SK-N-SH (cell line): ENCODE measurements at regions not wholly inside any gene's neighbourhood (a gene's known extent, or its start where the extent isn't known, plus 50 kb on each side); places are given as distances from the start of the nearest gene placed in this dataset.

Experiments used
- EP300 ChIP-seq, 2 experiments: IDR thresholded peaks; 2 replicates each; pipeline versions ENCODE4 v1.4.0 to v1.6.1; 2012; ENCODE audit warnings: borderline replicate concordance in 1 of 2, low read depth in 1 of 2, low read length in 1 of 2
- RFX5 ChIP-seq: IDR thresholded peaks from 2 replicates; pipeline ENCODE4 v1.6.1; 2012; ENCODE audit warnings: mild to moderate bottlenecking, improper control_type of control experiment, low read length
- YY1 ChIP-seq: IDR thresholded peaks from 2 replicates; pipeline ENCODE4 v1.4.0; 2012; ENCODE audit warnings: low read depth, mild to moderate bottlenecking
- TF ChIP-seq, protein P1 (sequence below): fragments of 200-600 bp; sonication (generic); IDR thresholded peaks from 2 replicates; pipeline ENCODE4 v1.6.1; 2017; ENCODE audit warnings: antibody characterized with exemption, mild to moderate bottlenecking, moderate library complexity
- TF ChIP-seq, protein P2 (sequence below): fragments of 150-350 bp; IDR thresholded peaks from 2 replicates; pipeline ENCODE4 v1.6.1; 2016; ENCODE audit warnings: mild to moderate bottlenecking, low read depth, low read length
- TF ChIP-seq, protein P3 (sequence below): IDR thresholded peaks from 2 replicates; pipeline ENCODE4 v1.6.1; 2012; ENCODE audit warnings: mild to moderate bottlenecking, low read depth, low read length, moderate library complexity
- TF ChIP-seq, protein P4 (sequence below): IDR thresholded peaks from 2 replicates; pipeline ENCODE4; 2012

DNA sequence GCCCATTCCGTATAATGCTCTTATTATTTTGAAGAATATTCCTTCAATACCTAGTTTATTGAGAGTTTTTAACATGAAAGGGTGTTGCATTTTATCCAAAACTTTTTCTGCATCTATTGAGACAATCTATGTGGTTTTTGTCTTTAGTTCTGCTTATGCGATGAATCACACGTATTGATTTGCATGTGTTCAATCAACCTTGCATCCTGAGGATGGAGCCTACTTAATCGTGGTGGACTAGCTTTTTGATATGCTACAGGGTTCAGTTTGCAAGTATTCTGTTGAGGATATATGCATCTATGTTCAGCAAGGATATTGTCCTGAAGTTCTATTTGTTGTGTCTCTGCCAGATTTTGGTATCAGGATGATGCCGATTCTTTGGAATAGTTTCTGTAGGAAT is 1070.3 kb upstream of the CDH18 start:
- TF ChIP-seq, protein P1, sequence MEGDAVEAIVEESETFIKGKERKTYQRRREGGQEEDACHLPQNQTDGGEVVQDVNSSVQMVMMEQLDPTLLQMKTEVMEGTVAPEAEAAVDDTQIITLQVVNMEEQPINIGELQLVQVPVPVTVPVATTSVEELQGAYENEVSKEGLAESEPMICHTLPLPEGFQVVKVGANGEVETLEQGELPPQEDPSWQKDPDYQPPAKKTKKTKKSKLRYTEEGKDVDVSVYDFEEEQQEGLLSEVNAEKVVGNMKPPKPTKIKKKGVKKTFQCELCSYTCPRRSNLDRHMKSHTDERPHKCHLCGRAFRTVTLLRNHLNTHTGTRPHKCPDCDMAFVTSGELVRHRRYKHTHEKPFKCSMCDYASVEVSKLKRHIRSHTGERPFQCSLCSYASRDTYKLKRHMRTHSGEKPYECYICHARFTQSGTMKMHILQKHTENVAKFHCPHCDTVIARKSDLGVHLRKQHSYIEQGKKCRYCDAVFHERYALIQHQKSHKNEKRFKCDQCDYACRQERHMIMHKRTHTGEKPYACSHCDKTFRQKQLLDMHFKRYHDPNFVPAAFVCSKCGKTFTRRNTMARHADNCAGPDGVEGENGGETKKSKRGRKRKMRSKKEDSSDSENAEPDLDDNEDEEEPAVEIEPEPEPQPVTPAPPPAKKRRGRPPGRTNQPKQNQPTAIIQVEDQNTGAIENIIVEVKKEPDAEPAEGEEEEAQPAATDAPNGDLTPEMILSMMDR, result no peak
- TF ChIP-seq RFX5 (no peak), EP300 (IDR thresholded peaks at IDR 0.05; ENCODE audit: borderline replicate concordance in 1 of 2, low read depth in 1 of 2, low read length in 1 of 2) (no peak), YY1 (no peak)
- TF ChIP-seq, protein P2, sequence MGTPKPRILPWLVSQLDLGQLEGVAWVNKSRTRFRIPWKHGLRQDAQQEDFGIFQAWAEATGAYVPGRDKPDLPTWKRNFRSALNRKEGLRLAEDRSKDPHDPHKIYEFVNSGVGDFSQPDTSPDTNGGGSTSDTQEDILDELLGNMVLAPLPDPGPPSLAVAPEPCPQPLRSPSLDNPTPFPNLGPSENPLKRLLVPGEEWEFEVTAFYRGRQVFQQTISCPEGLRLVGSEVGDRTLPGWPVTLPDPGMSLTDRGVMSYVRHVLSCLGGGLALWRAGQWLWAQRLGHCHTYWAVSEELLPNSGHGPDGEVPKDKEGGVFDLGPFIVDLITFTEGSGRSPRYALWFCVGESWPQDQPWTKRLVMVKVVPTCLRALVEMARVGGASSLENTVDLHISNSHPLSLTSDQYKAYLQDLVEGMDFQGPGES, result no peak
- TF ChIP-seq, protein P3, sequence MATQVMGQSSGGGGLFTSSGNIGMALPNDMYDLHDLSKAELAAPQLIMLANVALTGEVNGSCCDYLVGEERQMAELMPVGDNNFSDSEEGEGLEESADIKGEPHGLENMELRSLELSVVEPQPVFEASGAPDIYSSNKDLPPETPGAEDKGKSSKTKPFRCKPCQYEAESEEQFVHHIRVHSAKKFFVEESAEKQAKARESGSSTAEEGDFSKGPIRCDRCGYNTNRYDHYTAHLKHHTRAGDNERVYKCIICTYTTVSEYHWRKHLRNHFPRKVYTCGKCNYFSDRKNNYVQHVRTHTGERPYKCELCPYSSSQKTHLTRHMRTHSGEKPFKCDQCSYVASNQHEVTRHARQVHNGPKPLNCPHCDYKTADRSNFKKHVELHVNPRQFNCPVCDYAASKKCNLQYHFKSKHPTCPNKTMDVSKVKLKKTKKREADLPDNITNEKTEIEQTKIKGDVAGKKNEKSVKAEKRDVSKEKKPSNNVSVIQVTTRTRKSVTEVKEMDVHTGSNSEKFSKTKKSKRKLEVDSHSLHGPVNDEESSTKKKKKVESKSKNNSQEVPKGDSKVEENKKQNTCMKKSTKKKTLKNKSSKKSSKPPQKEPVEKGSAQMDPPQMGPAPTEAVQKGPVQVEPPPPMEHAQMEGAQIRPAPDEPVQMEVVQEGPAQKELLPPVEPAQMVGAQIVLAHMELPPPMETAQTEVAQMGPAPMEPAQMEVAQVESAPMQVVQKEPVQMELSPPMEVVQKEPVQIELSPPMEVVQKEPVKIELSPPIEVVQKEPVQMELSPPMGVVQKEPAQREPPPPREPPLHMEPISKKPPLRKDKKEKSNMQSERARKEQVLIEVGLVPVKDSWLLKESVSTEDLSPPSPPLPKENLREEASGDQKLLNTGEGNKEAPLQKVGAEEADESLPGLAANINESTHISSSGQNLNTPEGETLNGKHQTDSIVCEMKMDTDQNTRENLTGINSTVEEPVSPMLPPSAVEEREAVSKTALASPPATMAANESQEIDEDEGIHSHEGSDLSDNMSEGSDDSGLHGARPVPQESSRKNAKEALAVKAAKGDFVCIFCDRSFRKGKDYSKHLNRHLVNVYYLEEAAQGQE, result no peak
- TF ChIP-seq, protein P4, sequence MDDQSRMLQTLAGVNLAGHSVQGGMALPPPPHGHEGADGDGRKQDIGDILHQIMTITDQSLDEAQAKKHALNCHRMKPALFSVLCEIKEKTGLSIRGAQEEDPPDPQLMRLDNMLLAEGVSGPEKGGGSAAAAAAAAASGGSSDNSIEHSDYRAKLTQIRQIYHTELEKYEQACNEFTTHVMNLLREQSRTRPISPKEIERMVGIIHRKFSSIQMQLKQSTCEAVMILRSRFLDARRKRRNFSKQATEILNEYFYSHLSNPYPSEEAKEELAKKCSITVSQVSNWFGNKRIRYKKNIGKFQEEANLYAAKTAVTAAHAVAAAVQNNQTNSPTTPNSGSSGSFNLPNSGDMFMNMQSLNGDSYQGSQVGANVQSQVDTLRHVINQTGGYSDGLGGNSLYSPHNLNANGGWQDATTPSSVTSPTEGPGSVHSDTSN, result no peak
